22Rv1 (cell line): ENCODE measurements at regions not wholly inside any gene's neighbourhood (a gene's known extent, or its start where the extent isn't known, plus 50 kb on each side); places are given as distances from the start of the nearest gene placed in this dataset.

Source experiments
- CTCF ChIP-seq: fragments of 450-650 bp; IDR thresholded peaks from 2 replicates; pipeline ENCODE4 v1.5.1; 2017; ENCODE audit warnings: mild to moderate bottlenecking
- ZFX ChIP-seq: fragments of 450-650 bp; IDR thresholded peaks from 2 replicates; pipeline ENCODE4 v1.6.1; 2017; ENCODE audit warnings: antibody characterized with exemption, borderline replicate concordance

GRCh38 chr10:64630534-64630933, 1109.3 kb downstream of the REEP3 start:
- TF ChIP-seq CTCF (no peak), ZFX (no peak)
